Breast epithelium (tissue), 3 donors: ENCODE measurements at regions not wholly inside any gene's neighbourhood (a gene's known extent, or its start where the extent isn't known, plus 50 kb on each side); places are given as distances from the start of the nearest gene placed in this dataset.

ENCODE experiments used
- CTCF ChIP-seq, 3 donors: fragments of 450-650 bp; IDR thresholded peaks; one replicate each; pipeline ENCODE4 v1.5.1; 2016 to 2017; ENCODE audit warnings: antibody characterized with exemption in 3 of 3, mild to moderate bottlenecking in 3 of 3, moderate library complexity in 3 of 3
- POLR2A ChIP-seq: fragments of 450-650 bp; IDR thresholded peaks from one replicate; pipeline ENCODE4 v1.6.1; 2016; ENCODE audit warnings: antibody characterized with exemption, mild to moderate bottlenecking, moderate library complexity

- TF ChIP-seq POLR2A: no peak
- no peak for TF ChIP-seq CTCF (IDR thresholded peaks at IDR 0.05)
Measured at GRCh38 chr2:167381349-167381748, 493.1 kb downstream of the XIRP2 start.
